Progenitor cell of endocrine pancreas (in vitro differentiated cells): ENCODE measurements at regions not wholly inside any gene's neighbourhood (a gene's known extent, or its start where the extent isn't known, plus 50 kb on each side); places are given as distances from the start of the nearest gene placed in this dataset.
"Not testable (repeated sequence)": the region's sequence is repeated elsewhere in the genome, so short reads cannot be mapped to it uniquely, and the experiment has no call there.

Experiments
- DNase-seq: peaks from one replicate; pipeline ENCODE4 v3.0.0; 2021; ENCODE audit warnings: low spot score; ENCODE audit not compliant: unreplicated experiment
- H3K27ac Mint-ChIP-seq: 2 replicates; pipeline ENCODE4 v1.8.0; 2021; ENCODE audit warnings: mild to moderate bottlenecking, moderate library complexity, mixed read lengths
- H3K27me3 Mint-ChIP-seq: 2 replicates; pipeline ENCODE4 v1.8.0; 2021; ENCODE audit warnings: mixed read lengths
- H3K36me3 Mint-ChIP-seq: 2 replicates; pipeline ENCODE4 v1.8.0; 2022; ENCODE audit warnings: mixed read lengths; ENCODE audit not compliant: insufficient read depth
- H3K4me1 Mint-ChIP-seq: 2 replicates; pipeline ENCODE4 v1.8.0; 2021; ENCODE audit warnings: low read depth, mixed read lengths
- H3K4me3 Mint-ChIP-seq: 2 replicates; pipeline ENCODE4 v1.8.0; 2021; ENCODE audit warnings: low read depth, mild to moderate bottlenecking, moderate library complexity, mixed read lengths
- H3K9me3 Mint-ChIP-seq: 2 replicates; pipeline ENCODE4 v1.8.0; 2021; ENCODE audit warnings: low read depth, mixed read lengths
- TF ChIP-seq, protein P1 (sequence below): fragments of 200-600 bp; sonication (generic); IDR thresholded peaks from one replicate; pipeline ENCODE4 v1.5.0; 2021; ENCODE audit warnings: antibody characterized with exemption, mild to moderate bottlenecking; ENCODE audit not compliant: unreplicated experiment

GRCh38 chr4:103947617-103948016, 227.8 kb upstream of the TACR3 start:
- H3K27me3 Mint-ChIP-seq = peaks cover 5% of the 10 kb centered on the region
- H3K4me1 Mint-ChIP-seq = peaks cover 4% of the 10 kb centered on the region
- TF ChIP-seq, protein P1, sequence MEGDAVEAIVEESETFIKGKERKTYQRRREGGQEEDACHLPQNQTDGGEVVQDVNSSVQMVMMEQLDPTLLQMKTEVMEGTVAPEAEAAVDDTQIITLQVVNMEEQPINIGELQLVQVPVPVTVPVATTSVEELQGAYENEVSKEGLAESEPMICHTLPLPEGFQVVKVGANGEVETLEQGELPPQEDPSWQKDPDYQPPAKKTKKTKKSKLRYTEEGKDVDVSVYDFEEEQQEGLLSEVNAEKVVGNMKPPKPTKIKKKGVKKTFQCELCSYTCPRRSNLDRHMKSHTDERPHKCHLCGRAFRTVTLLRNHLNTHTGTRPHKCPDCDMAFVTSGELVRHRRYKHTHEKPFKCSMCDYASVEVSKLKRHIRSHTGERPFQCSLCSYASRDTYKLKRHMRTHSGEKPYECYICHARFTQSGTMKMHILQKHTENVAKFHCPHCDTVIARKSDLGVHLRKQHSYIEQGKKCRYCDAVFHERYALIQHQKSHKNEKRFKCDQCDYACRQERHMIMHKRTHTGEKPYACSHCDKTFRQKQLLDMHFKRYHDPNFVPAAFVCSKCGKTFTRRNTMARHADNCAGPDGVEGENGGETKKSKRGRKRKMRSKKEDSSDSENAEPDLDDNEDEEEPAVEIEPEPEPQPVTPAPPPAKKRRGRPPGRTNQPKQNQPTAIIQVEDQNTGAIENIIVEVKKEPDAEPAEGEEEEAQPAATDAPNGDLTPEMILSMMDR = no peak
- H3K9me3 Mint-ChIP-seq = peaks cover 6% of the 10 kb centered on the region
- no peaks in the 10 kb centered on the region for H3K36me3 Mint-ChIP-seq
- no peak overlapping the region for H3K27ac Mint-ChIP-seq
- H3K4me3 Mint-ChIP-seq = no peak overlapping the region
- DNase-seq = no peak

DNA sequence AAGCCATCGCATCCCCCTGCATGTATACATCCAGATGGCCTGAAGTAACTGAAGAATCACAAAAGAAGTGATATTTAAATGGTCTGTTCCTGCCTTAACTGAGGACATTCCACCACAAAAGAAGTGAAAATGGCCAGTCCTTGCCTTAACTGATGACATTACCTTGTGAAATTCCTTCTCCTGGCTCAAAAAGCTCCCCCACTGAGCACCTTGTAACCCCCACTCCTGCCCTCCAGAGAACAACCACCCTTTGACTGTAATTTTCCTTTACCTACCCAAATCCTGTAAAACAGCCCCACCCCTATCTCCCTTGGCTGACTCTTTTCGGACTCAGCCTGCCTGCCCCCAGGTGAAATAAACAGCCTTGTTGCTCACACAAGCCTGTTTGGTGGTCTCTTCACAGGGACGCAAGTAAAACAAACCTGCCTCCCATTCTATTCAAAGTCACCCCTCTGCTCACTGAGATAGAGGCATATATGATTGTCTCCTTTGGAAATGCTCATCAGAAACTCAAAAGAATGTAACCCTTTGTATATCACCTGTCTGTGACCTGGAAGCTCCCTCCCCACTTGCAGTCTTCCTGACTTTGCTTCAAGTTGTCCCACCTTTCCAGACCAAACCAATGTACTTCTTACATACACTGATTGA, 227.0 kb upstream of the TACR3 start:
- H3K4me1 Mint-ChIP-seq = not testable (repeated sequence)

GRCh38 chr4:103938488-103938887, 218.7 kb upstream of the TACR3 start:
- TF ChIP-seq, protein P1 = no peak
- Mint-ChIP-seq H3K36me3 (peaks cover 2% of the 10 kb centered on the region), H3K4me3 (no peak overlapping the region), H3K27ac (no peak overlapping the region), H3K27me3 (no peaks in the 10 kb centered on the region), H3K4me1 (no peaks in the 10 kb centered on the region), H3K9me3 (peaks cover 4% of the 10 kb centered on the region)
- DNase-seq = no peak

More for the DNA sequence above, 227.0 kb upstream of the TACR3 start:
- not testable (repeated sequence) for H3K36me3 Mint-ChIP-seq, H3K4me3 Mint-ChIP-seq, H3K27me3 Mint-ChIP-seq, H3K9me3 Mint-ChIP-seq, DNase-seq
- peak overlapping the region; percentile 23 for H3K27ac Mint-ChIP-seq

DNA sequence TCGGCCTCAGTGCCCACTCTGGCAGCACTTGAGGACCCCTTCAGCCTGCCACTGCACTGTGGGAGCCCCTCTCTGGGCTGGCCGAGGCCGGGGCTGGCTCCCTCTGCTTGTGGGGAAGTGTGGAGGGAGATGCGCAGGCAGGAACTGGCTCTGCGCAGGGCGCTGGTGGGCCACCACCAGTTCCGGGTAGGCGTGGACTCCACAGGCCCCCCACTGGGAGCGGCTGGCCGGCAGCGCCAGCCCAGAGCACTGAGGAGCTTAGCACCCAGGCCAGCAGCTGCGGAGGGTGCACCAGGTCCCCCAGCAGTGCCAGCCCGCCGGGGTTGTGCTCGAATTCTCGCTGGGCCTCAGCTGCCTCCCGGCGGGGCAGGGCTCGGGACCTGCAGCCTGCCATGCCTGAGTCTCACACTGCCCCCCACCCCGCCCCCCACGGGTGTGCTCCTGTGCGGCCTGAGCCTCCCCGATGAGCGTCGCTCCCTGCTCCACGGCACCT, 216.9 kb upstream of the TACR3 start:
- no peaks in the 10 kb centered on the region for H3K4me1 Mint-ChIP-seq
- H3K27me3 Mint-ChIP-seq = no peaks in the 10 kb centered on the region
- no peak overlapping the region for H3K4me3 Mint-ChIP-seq
- TF ChIP-seq, protein P1 = no peak
- DNase-seq = no peak
- no peak overlapping the region for H3K27ac Mint-ChIP-seq
- peaks cover 4% of the 10 kb centered on the region for H3K9me3 Mint-ChIP-seq
- peaks cover 2% of the 10 kb centered on the region for H3K36me3 Mint-ChIP-seq

GRCh38 chr4:103934178-103934789, 214.5 kb upstream of the TACR3 start:
- no peak for DNase-seq
- H3K9me3 Mint-ChIP-seq = peaks cover 4% of the 10 kb centered on the region

More at GRCh38 chr4:103934178-103934789, 214.5 kb upstream of the TACR3 start:
- no peak overlapping the region for H3K4me3 Mint-ChIP-seq
- peaks cover 2% of the 10 kb centered on the region for H3K36me3 Mint-ChIP-seq
- H3K4me1 Mint-ChIP-seq = no peaks in the 10 kb centered on the region
- H3K27ac Mint-ChIP-seq = no peak overlapping the region
- no peaks in the 10 kb centered on the region for H3K27me3 Mint-ChIP-seq
- TF ChIP-seq, protein P1 = peak; percentile 90
